Smooth muscle cell (in vitro differentiated cells): ENCODE measurements at regions not wholly inside any gene's neighbourhood (a gene's known extent, or its start where the extent isn't known, plus 50 kb on each side); places are given as distances from the start of the nearest gene placed in this dataset.

Experiments
- DNase-seq: peaks from one replicate; lab custom pipeline; 2025; ENCODE audit not compliant: unreplicated experiment; lab: John Stamatoyannopoulos, UW
- H2AFZ ChIP-seq: fragments of 200-600 bp; sonication (generic); 2 replicates; pipeline ENCODE4 v1.6.0; 2016; ENCODE audit warnings: antibody characterized with exemption, low read depth, mild to moderate bottlenecking
- H3F3A ChIP-seq: fragments of 200-600 bp; sonication (generic); 2 replicates; pipeline ENCODE4 v1.6.0; 2017; ENCODE audit warnings: antibody characterized with exemption, low read depth
- H3K27ac ChIP-seq: fragments of 200-600 bp; sonication (generic); 2 replicates; pipeline ENCODE4 v1.5.1; 2016; ENCODE audit warnings: low read depth, mild to moderate bottlenecking
- H3K27me3 ChIP-seq: fragments of 200-600 bp; sonication (generic); 2 replicates; pipeline ENCODE4 v1.6.1; 2016; ENCODE audit warnings: low read depth, mild to moderate bottlenecking
- H3K36me3 ChIP-seq: fragments of 200-600 bp; sonication (generic); 2 replicates; pipeline ENCODE4 v1.5.1; 2016; ENCODE audit warnings: low read depth
- H3K4me1 ChIP-seq: fragments of 200-600 bp; sonication (generic); 2 replicates; pipeline ENCODE4 v1.5.1; 2016; ENCODE audit warnings: low read depth
- H3K4me2 ChIP-seq: fragments of 200-600 bp; sonication (generic); 2 replicates; pipeline ENCODE4 v1.6.0; 2016; ENCODE audit warnings: mild to moderate bottlenecking
- H3K4me3 ChIP-seq: fragments of 200-600 bp; sonication (generic); 2 replicates; pipeline ENCODE4 v1.5.1; 2016; ENCODE audit warnings: mild to moderate bottlenecking
- H3K79me2 ChIP-seq: fragments of 200-600 bp; sonication (generic); 2 replicates; pipeline ENCODE4 v1.6.0; 2016; ENCODE audit warnings: low read depth, mild to moderate bottlenecking
- H3K9ac ChIP-seq: fragments of 200-600 bp; sonication (generic); 2 replicates; pipeline ENCODE4 v1.6.0; 2016; ENCODE audit warnings: low read depth
- H3K9me3 ChIP-seq: fragments of 200-600 bp; sonication (generic); replicated peaks from 2 replicates; pipeline ENCODE4 v1.5.1; 2016; ENCODE audit warnings: low read depth
- H4K20me1 ChIP-seq: fragments of 200-600 bp; sonication (generic); 2 replicates; pipeline ENCODE4 v1.6.0; 2016; ENCODE audit warnings: low read depth
- WGBS: methylation state at CpG from one replicate; pipeline ENCODE4 v1.1.7; 2016; ENCODE audit warnings: low lambda C conversion rate; 5-methylcytosine and 5-hydroxymethylcytosine counted together
- TF ChIP-seq, protein P1 (sequence below): fragments of 200-600 bp; sonication (generic); IDR thresholded peaks from 2 replicates; pipeline ENCODE4 v1.5.1; 2017; ENCODE audit warnings: borderline replicate concordance, mild to moderate bottlenecking, antibody characterized with exemption; ENCODE audit not compliant: insufficient read depth, poor library complexity, severe bottlenecking

DNA sequence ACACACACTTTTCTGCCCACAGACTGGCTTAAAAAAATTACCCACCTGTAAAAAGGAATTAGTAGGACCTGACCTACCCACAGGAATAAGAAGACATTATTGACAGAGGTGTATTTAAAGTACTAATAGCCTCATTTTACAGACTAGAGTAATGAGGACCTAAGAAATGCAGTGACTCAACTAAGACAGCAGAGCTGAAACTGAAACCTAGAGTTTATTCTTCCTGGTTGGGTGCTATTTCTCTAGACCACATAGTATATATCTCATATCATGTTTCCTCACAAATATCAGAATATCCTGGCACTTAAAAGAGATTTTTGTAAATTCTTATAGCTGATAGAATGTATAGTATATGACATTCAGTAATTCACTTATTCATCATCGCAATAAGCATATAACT is 435.0 kb downstream of the MAGEE1 start:
- WGBS, result 83% methylated on average over 1 of the region's 1 CpG
- H3K9ac ChIP-seq, result no peak overlapping the region

DNA sequence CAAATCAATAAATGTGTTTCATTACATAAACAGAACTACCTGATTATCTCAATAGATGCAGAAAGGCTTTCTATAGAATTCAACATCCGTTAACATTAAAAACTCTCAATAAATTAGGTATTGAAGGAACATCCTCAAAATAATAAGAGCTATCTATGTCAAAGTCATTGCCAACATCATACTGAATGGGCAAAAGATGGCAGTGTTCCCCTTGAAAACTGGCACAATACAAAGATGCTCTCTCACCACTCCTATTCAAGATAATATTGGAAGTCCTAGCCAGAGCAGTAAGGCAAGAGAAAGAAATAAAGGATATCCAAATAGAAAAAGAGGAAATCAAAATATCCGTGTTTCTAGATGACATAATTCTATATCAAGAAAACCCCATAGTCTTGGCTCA is 466.4 kb downstream of the MAGEE1 start:
- DNase-seq, result no peak
- WGBS, result 72% methylated on average over 2 of the region's 2 CpGs

More for the DNA sequence above, 435.0 kb downstream of the MAGEE1 start:
- no peaks in the 10 kb centered on the region for H3K36me3 ChIP-seq
- no peaks in the 10 kb centered on the region for H3K27me3 ChIP-seq
- H2AFZ ChIP-seq, result no peak overlapping the region
- H3K79me2 ChIP-seq, result no peaks in the 10 kb centered on the region
- no peak for DNase-seq
- H4K20me1 ChIP-seq, result no peaks in the 10 kb centered on the region
- no peak overlapping the region for H3K4me2 ChIP-seq
- H3K9me3 ChIP-seq, result peaks cover 8% of the 10 kb centered on the region
- TF ChIP-seq, protein P1, sequence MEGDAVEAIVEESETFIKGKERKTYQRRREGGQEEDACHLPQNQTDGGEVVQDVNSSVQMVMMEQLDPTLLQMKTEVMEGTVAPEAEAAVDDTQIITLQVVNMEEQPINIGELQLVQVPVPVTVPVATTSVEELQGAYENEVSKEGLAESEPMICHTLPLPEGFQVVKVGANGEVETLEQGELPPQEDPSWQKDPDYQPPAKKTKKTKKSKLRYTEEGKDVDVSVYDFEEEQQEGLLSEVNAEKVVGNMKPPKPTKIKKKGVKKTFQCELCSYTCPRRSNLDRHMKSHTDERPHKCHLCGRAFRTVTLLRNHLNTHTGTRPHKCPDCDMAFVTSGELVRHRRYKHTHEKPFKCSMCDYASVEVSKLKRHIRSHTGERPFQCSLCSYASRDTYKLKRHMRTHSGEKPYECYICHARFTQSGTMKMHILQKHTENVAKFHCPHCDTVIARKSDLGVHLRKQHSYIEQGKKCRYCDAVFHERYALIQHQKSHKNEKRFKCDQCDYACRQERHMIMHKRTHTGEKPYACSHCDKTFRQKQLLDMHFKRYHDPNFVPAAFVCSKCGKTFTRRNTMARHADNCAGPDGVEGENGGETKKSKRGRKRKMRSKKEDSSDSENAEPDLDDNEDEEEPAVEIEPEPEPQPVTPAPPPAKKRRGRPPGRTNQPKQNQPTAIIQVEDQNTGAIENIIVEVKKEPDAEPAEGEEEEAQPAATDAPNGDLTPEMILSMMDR, result no peak
- no peaks in the 10 kb centered on the region for H3F3A ChIP-seq
- H3K4me1 ChIP-seq, result no peaks in the 10 kb centered on the region
- H3K4me3 ChIP-seq, result no peak overlapping the region
- H3K27ac ChIP-seq, result no peak overlapping the region

DNA sequence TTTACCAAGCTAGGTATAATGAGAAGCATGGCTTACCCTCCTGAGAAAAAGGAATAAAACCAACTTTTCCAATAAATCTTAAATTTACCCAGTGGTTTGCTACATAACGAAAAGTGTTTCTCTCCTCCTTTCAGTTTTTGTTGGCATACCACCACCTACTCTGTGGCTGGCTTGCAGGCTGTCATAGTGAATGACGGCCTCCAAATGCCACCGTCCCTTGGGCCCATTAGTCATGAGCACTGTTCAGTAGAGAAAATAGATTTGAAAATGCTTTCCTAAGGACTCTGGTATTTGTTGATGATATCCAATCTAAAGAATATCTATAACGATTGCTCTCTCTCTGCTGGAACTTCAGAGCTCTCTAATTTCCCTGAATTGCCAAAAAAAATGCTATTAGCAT is 488.3 kb downstream of the MAGEE1 start:
- Histone ChIP-seq H2AFZ (no peak overlapping the region), H3K4me1 (no peaks in the 10 kb centered on the region), H3K36me3 (no peaks in the 10 kb centered on the region), H3K4me3 (no peak overlapping the region), H3K27me3 (no peaks in the 10 kb centered on the region), H4K20me1 (no peaks in the 10 kb centered on the region), H3K9me3 (no peaks in the 10 kb centered on the region), H3F3A (no peaks in the 10 kb centered on the region), H3K4me2 (no peak overlapping the region), H3K27ac (no peak overlapping the region), H3K9ac (no peak overlapping the region), H3K79me2 (no peaks in the 10 kb centered on the region)
- WGBS, result 75% methylated on average over 4 of the region's 4 CpGs
- DNase-seq, result no peak
- TF ChIP-seq, protein P1, result no peak

More for the DNA sequence above, 466.4 kb downstream of the MAGEE1 start:
- no peak overlapping the region for H3K9ac ChIP-seq
- no peak overlapping the region for H2AFZ ChIP-seq
- no peaks in the 10 kb centered on the region for H3F3A ChIP-seq
- H3K4me2 ChIP-seq, result no peak overlapping the region
- no peaks in the 10 kb centered on the region for H3K36me3 ChIP-seq
- no peaks in the 10 kb centered on the region for H3K9me3 ChIP-seq
- TF ChIP-seq, protein P1, result no peak
- H3K27me3 ChIP-seq, result no peaks in the 10 kb centered on the region
- H3K27ac ChIP-seq, result no peak overlapping the region
- H3K79me2 ChIP-seq, result no peaks in the 10 kb centered on the region
- no peaks in the 10 kb centered on the region for H4K20me1 ChIP-seq
- H3K4me1 ChIP-seq, result no peaks in the 10 kb centered on the region
- H3K4me3 ChIP-seq, result no peak overlapping the region

DNA sequence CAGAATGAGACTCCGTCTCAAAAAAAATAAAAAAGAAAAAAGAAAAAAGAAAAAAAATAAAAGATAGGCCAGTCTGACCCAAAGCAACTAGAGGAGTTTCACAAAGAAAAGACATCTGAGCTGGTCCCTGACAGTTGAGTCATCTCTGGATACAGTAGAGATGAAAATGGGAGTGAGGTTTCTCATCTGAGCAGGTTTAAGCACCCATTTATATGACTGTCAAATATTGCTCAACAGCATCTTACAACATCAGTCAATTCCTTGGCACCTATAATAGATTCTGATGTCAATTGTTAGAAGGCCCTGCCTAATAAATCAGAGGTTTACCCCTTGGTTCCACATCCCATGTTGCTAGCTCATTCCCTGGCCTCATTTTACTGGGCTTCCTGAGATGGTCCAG is 490.5 kb downstream of the MAGEE1 start:
- H3K4me1 ChIP-seq, result no peaks in the 10 kb centered on the region
- H3K27me3 ChIP-seq, result no peaks in the 10 kb centered on the region
- no peaks in the 10 kb centered on the region for H3K36me3 ChIP-seq
- H2AFZ ChIP-seq, result no peak overlapping the region
- H3K4me3 ChIP-seq, result no peak overlapping the region
- no peaks in the 10 kb centered on the region for H3F3A ChIP-seq
- H3K79me2 ChIP-seq, result no peaks in the 10 kb centered on the region
- no peaks in the 10 kb centered on the region for H3K9me3 ChIP-seq
- H3K9ac ChIP-seq, result no peak overlapping the region
- TF ChIP-seq, protein P1, result no peak
- no peak overlapping the region for H3K4me2 ChIP-seq
- 92% methylated on average over 1 of the region's 1 CpG for WGBS
- no peak for DNase-seq
- H3K27ac ChIP-seq, result no peak overlapping the region
- H4K20me1 ChIP-seq, result no peaks in the 10 kb centered on the region
